ENCODE measurements at regions not wholly inside any gene's neighbourhood (a gene's known extent, or its start where the extent isn't known, plus 50 kb on each side); places are given as distances from the start of the nearest gene placed in this dataset.

GRCh38 chr6:68059261-68059660, 575.8 kb upstream of the ADGRB3 start:
- H2BK20ac ChIP-seq (ENCODE audit: low read length): no peak overlapping the region
- FAIRE-seq (no peak), DNase-seq (ENCODE audit: low read depth in 1 of 2, low spot score in 2 of 2) (no peak)
- H3K14ac ChIP-seq (ENCODE audit: insufficient read length): no peak overlapping the region
- H2BK15ac ChIP-seq (ENCODE audit: low read length): no peak overlapping the region
- POLR2A ChIA-PET (ENCODE audit: partially characterized antibody): interaction anchor here (1.0 kb wide), 1 partner anchor 11 kb away, joined by 3 read pairs; no protein-coding TSS in a partner anchor
- no peak overlapping the region for H4K5ac ChIP-seq (ENCODE audit: insufficient read length, low read depth, low read length)
- no peaks in the 10 kb centered on the region for H3K9me3 ChIP-seq (ENCODE audit: insufficient read depth in 2 of 2, low read depth in 1 of 2, low read length in 1 of 2)
- no peaks in the 10 kb centered on the region for H3K27me3 ChIP-seq (replicated peaks in 1 of 4; ENCODE audit: control insufficient read depth in 3 of 4, extremely low read depth in 1 of 4, insufficient read depth in 3 of 4, low read length in 3 of 4)
- H3K9ac ChIP-seq (replicated peaks in 1 of 4; ENCODE audit: extremely low read depth in 1 of 4, low read depth in 3 of 4, low read length in 3 of 4): no peak overlapping the region
- no peak overlapping the region for H2AK5ac ChIP-seq (ENCODE audit: low read depth, low read length)
- H2BK5ac ChIP-seq (ENCODE audit: low read depth, low read length): no peak overlapping the region
- H3K56ac ChIP-seq (replicated peaks; ENCODE audit: insufficient read length, low read depth, low read length): no peak overlapping the region
- H2AFZ ChIP-seq (ENCODE audit: low read length): peak overlapping the region; percentile 41; the same call in 1 of the 2 replicates
- H2BK12ac ChIP-seq (ENCODE audit: low read depth, low read length): no peak overlapping the region
- H3K23me2 ChIP-seq (ENCODE audit: low read depth, low read length): no peaks in the 10 kb centered on the region
- CTCF ChIA-PET (ENCODE audit: partially characterized antibody): no interaction called here
- H3K23ac ChIP-seq (ENCODE audit: insufficient read length): no peak overlapping the region
- no peaks in the 10 kb centered on the region for H3K79me1 ChIP-seq (ENCODE audit: low read depth, low read length)
- H3K79me2 ChIP-seq (ENCODE audit: control insufficient read depth in 1 of 2, insufficient read depth in 2 of 2, low read length in 2 of 2): no peaks in the 10 kb centered on the region
- H3K4me2 ChIP-seq (ENCODE audit: insufficient read depth in 1 of 2, low read depth in 2 of 2, low read length in 2 of 2): no peak overlapping the region
- H4K91ac ChIP-seq (replicated peaks; ENCODE audit: insufficient read length, low read length): no peak overlapping the region
- no peak overlapping the region for H3K27ac ChIP-seq (ENCODE audit: low read depth, low read length)
- no peak overlapping the region for H3K4me3 ChIP-seq (ENCODE audit: extremely low read depth in 1 of 4, insufficient read depth in 2 of 4, low read depth in 3 of 4, low read length in 4 of 4)
- no peaks in the 10 kb centered on the region for H4K20me1 ChIP-seq (replicated peaks in 1 of 2; ENCODE audit: control insufficient read depth in 1 of 2, insufficient read depth in 2 of 2, low read length in 2 of 2)
- no peak overlapping the region for H3K4ac ChIP-seq (replicated peaks; ENCODE audit: insufficient read length, low read depth, low read length)
- peaks cover 0 to 3% (median 2%) of the 10 kb centered on the region in 4 experiments; a peak in 3 of 7 replicates for H3K4me1 ChIP-seq (replicated peaks in 1 of 4; ENCODE audit: control insufficient read depth in 3 of 4, insufficient read depth in 4 of 4, low read length in 3 of 4)
- H3K36me3 ChIP-seq (ENCODE audit: control insufficient read depth in 2 of 4, insufficient read depth in 4 of 4, low read length in 3 of 4): no peaks in the 10 kb centered on the region
- WGBS, 2 experiments (ENCODE audit: extremely low coverage in 1 of 2, insufficient coverage in 1 of 2, insufficient read length in 1 of 2, insufficient replicate concordance in 2 of 2, low coverage in 1 of 2, low lambda C conversion rate in 2 of 2, missing lambda C conversion rate in 1 of 2): 89% methylated on average over 1 of the region's 1 CpG; no CpG with 5 or more reads in 1 of the 2 experiments
- no peak overlapping the region for H4K8ac ChIP-seq (ENCODE audit: extremely low read depth, insufficient read depth, low read length)
- H3K18ac ChIP-seq (ENCODE audit: extremely low read depth, low read length): no peak overlapping the region
- no peak overlapping the region for H2BK120ac ChIP-seq (replicated peaks; ENCODE audit: low read depth, low read length)
- TF ChIP-seq YY1 (IDR thresholded peaks at IDR 0.05; ENCODE audit: low read depth, low read length) (no peak), CTCF (IDR thresholded peaks at IDR 0.05; ENCODE audit: control extremely low read depth in 1 of 3, insufficient read depth in 1 of 3, low read depth in 1 of 3, low read length in 3 of 3) (no peak), ATF3 (IDR thresholded peaks at IDR 0.05; ENCODE audit: insufficient read depth, low read depth, low read length) (no peak), RAD21 (IDR thresholded peaks at IDR 0.05 in 1 of 2, conservative IDR thresholded peaks at IDR 0.05 in 1 of 2; ENCODE audit: low read depth in 2 of 2, low read length in 2 of 2) (no peak), CBX8 (IDR thresholded peaks at IDR 0.05; ENCODE audit: borderline replicate concordance, low read depth, low read length) (no peak), EGR1 (IDR thresholded peaks at IDR 0.05; ENCODE audit: borderline replicate concordance, low read depth, low read length) (no peak), FOSL1 (IDR thresholded peaks at IDR 0.05; ENCODE audit: insufficient read depth, low read depth, low read length) (no peak), KDM1A (IDR thresholded peaks at IDR 0.05; ENCODE audit: borderline replicate concordance, low read length) (no peak), BACH1 (IDR thresholded peaks at IDR 0.05; ENCODE audit: low read length) (no peak), CTBP2 (IDR thresholded peaks at IDR 0.05; ENCODE audit: borderline replicate concordance, insufficient read depth, insufficient read length, low read length) (no peak), SRF (IDR thresholded peaks at IDR 0.05; ENCODE audit: low read depth, low read length) (no peak)

All from H1 (cell line).